ENCODE measurements at regions not wholly inside any gene's neighbourhood (a gene's known extent, or its start where the extent isn't known, plus 50 kb on each side); places are given as distances from the start of the nearest gene placed in this dataset.

DNA sequence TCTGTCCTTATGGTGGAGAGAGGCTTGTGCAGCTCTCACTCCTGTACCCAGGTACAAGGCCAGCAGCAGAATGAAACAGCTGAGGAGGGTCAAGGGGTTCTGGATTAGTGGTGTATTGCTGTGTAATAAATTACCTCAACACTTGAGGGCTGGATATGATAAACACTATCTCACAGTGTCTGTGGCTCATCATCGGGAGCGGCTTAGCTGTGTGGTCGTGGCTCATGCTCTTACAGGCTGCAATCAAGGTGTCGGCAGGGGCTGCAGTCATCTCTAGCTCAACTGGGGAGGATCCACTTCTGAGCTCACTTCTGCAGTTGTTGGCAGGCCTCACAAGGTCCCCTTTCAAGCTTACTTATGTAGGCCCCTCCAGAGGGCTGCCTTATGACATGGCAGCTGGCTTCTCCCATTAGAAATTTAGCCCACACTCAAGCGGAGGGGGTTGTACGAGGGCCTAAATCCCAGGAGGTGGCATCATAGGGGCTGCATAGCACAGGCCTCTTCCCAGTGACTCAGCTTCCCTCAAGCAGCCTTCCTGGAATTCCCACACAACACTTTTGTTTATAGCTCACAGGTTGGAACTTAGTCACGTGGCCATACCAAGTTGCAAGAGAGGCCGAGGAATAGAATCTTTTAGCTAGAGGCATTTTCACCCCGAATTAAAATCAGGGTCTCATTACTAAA is 148.2 kb upstream of the RPS6KA3 start:
- Histone ChIP-seq H3K4me1 (ENCODE audit: control insufficient read depth in 1 of 2, insufficient read depth in 2 of 2, low read depth in 1 of 2, low read length in 1 of 2) (no peaks in the 10 kb centered on the region), H3K27me3 (ENCODE audit: insufficient read depth) (peaks cover 9% of the 10 kb centered on the region; the same call in 1 of the 2 replicates), H3K9ac (no peak overlapping the region), H3K4me3 (ENCODE audit: low read depth in 2 of 2, low read length in 1 of 2) (no peak overlapping the region), H3K79me2 (ENCODE audit: insufficient read depth) (no peaks in the 10 kb centered on the region), H3K9me2 (no peaks in the 10 kb centered on the region), H3K4me2 (no peak overlapping the region), H3K27ac (ENCODE audit: low read depth in 2 of 2, low read length in 1 of 2) (no peak overlapping the region), H3F3A (replicated peaks; ENCODE audit: insufficient read depth) (no peaks in the 10 kb centered on the region), H2AFZ (ENCODE audit: low read depth) (no peak overlapping the region), H4K20me1 (ENCODE audit: insufficient read depth) (no peaks in the 10 kb centered on the region), H3K36me3 (replicated peaks in 1 of 2; ENCODE audit: control insufficient read depth in 1 of 2, insufficient read depth in 2 of 2, low read length in 1 of 2) (no peaks in the 10 kb centered on the region), H3K9me3 (no peaks in the 10 kb centered on the region)
- no peak for DNase-seq
- ChIA-PET POLR2A (no interaction called here), CTCF (interaction anchor here (1.9 kb wide), 1 partner anchor 12 kb away, joined by 5 read pairs; no protein-coding TSS in a partner anchor)
- no peak for TF ChIP-seq EZH2phosphoT487 (IDR thresholded peaks at IDR 0.05; ENCODE audit: borderline replicate concordance, low read depth)
- TF ChIP-seq, protein P1, sequence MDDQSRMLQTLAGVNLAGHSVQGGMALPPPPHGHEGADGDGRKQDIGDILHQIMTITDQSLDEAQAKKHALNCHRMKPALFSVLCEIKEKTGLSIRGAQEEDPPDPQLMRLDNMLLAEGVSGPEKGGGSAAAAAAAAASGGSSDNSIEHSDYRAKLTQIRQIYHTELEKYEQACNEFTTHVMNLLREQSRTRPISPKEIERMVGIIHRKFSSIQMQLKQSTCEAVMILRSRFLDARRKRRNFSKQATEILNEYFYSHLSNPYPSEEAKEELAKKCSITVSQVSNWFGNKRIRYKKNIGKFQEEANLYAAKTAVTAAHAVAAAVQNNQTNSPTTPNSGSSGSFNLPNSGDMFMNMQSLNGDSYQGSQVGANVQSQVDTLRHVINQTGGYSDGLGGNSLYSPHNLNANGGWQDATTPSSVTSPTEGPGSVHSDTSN (IDR thresholded peaks at IDR 0.05) = no peak
- 64% methylated on average over 7 of the region's 9 CpGs for WGBS (ENCODE audit: low lambda C conversion rate)

GRCh38 chrX:20414066-20414465 is 147.4 kb upstream of the RPS6KA3 start:
- WGBS (ENCODE audit: low lambda C conversion rate) = 54% methylated on average over 2 of the region's 2 CpGs
- Histone ChIP-seq H3K27ac (ENCODE audit: low read depth in 2 of 2, low read length in 1 of 2) (no peak overlapping the region), H3K4me1 (ENCODE audit: control insufficient read depth in 1 of 2, insufficient read depth in 2 of 2, low read depth in 1 of 2, low read length in 1 of 2) (no peaks in the 10 kb centered on the region), H3K4me3 (ENCODE audit: low read depth in 2 of 2, low read length in 1 of 2) (no peak overlapping the region), H4K20me1 (ENCODE audit: insufficient read depth) (no peaks in the 10 kb centered on the region), H3K27me3 (ENCODE audit: insufficient read depth) (peaks cover 9% of the 10 kb centered on the region; the same call in 1 of the 2 replicates), H3K9me3 (no peaks in the 10 kb centered on the region), H3K9me2 (no peaks in the 10 kb centered on the region), H3K36me3 (replicated peaks in 1 of 2; ENCODE audit: control insufficient read depth in 1 of 2, insufficient read depth in 2 of 2, low read length in 1 of 2) (no peaks in the 10 kb centered on the region), H3K79me2 (ENCODE audit: insufficient read depth) (no peaks in the 10 kb centered on the region), H3F3A (replicated peaks; ENCODE audit: insufficient read depth) (no peaks in the 10 kb centered on the region), H3K9ac (no peak overlapping the region), H2AFZ (ENCODE audit: low read depth) (no peak overlapping the region), H3K4me2 (no peak overlapping the region)
- TF ChIP-seq ELF1 (IDR thresholded peaks at IDR 0.05) (no peak), JUND (IDR thresholded peaks at IDR 0.05) (no peak), EZH2phosphoT487 (IDR thresholded peaks at IDR 0.05; ENCODE audit: borderline replicate concordance, low read depth) (no peak), MXI1 (IDR thresholded peaks at IDR 0.05; ENCODE audit: low read depth, low read length) (no peak), YY1 (IDR thresholded peaks at IDR 0.05; ENCODE audit: low read depth) (no peak), USF2 (IDR thresholded peaks at IDR 0.05; ENCODE audit: borderline replicate concordance, low read depth, low read length) (no peak), FOSL2 (IDR thresholded peaks at IDR 0.05; ENCODE audit: borderline replicate concordance, low read depth) (no peak), FOXM1 (IDR thresholded peaks at IDR 0.05; ENCODE audit: low read depth) (no peak), TCF12 (IDR thresholded peaks at IDR 0.05) (no peak), REST (IDR thresholded peaks at IDR 0.05; ENCODE audit: low read depth, low read length) (no peak), FOXJ3 (CRISPR knock-in tag; IDR thresholded peaks at IDR 0.05) (no peak), RFX5 (IDR thresholded peaks at IDR 0.05; ENCODE audit: low read length) (no peak), CHD2 (IDR thresholded peaks at IDR 0.05; ENCODE audit: low read length, partially characterized antibody) (no peak)
- TF ChIP-seq, protein P2, sequence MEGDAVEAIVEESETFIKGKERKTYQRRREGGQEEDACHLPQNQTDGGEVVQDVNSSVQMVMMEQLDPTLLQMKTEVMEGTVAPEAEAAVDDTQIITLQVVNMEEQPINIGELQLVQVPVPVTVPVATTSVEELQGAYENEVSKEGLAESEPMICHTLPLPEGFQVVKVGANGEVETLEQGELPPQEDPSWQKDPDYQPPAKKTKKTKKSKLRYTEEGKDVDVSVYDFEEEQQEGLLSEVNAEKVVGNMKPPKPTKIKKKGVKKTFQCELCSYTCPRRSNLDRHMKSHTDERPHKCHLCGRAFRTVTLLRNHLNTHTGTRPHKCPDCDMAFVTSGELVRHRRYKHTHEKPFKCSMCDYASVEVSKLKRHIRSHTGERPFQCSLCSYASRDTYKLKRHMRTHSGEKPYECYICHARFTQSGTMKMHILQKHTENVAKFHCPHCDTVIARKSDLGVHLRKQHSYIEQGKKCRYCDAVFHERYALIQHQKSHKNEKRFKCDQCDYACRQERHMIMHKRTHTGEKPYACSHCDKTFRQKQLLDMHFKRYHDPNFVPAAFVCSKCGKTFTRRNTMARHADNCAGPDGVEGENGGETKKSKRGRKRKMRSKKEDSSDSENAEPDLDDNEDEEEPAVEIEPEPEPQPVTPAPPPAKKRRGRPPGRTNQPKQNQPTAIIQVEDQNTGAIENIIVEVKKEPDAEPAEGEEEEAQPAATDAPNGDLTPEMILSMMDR (IDR thresholded peaks at IDR 0.05) = no peak
- TF ChIP-seq, protein P3, sequence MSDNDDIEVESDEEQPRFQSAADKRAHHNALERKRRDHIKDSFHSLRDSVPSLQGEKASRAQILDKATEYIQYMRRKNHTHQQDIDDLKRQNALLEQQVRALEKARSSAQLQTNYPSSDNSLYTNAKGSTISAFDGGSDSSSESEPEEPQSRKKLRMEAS (IDR thresholded peaks at IDR 0.05; ENCODE audit: low read depth) = no peak
- TF ChIP-seq, protein P4, sequence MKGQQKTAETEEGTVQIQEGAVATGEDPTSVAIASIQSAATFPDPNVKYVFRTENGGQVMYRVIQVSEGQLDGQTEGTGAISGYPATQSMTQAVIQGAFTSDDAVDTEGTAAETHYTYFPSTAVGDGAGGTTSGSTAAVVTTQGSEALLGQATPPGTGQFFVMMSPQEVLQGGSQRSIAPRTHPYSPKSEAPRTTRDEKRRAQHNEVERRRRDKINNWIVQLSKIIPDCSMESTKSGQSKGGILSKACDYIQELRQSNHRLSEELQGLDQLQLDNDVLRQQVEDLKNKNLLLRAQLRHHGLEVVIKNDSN (IDR thresholded peaks at IDR 0.05; ENCODE audit: borderline replicate concordance, low read depth) = no peak
- TF ChIP-seq, protein P1 (IDR thresholded peaks at IDR 0.05) = no peak
- CTCF ChIA-PET = interaction anchor here (1.9 kb wide), 1 partner anchor 12 kb away, joined by 5 read pairs; no protein-coding TSS in a partner anchor
- DNase-seq = no peak
- POLR2A ChIA-PET = no interaction called here
